DMS153 (cell line): ENCODE measurements at regions not wholly inside any gene's neighbourhood (a gene's known extent, or its start where the extent isn't known, plus 50 kb on each side); places are given as distances from the start of the nearest gene placed in this dataset.

Source experiments
- DNase-seq: peaks from one replicate; lab custom pipeline; 2025; lab: John Stamatoyannopoulos, UW

GRCh38 chr5:89929834-89930233 lies 479.7 kb downstream of the CETN3 start:
- DNase-seq: no peak

GRCh38 chr5:89929173-89929572 lies 480.4 kb downstream of the CETN3 start:
- no peak for DNase-seq

GRCh38 chr5:89922161-89922560 lies 487.4 kb downstream of the CETN3 start:
- DNase-seq: no peak

- DNase-seq: no peak
These were observed 492.4 kb downstream of the CETN3 start for GRCh38 chr5:89917112-89917511.

DNA sequence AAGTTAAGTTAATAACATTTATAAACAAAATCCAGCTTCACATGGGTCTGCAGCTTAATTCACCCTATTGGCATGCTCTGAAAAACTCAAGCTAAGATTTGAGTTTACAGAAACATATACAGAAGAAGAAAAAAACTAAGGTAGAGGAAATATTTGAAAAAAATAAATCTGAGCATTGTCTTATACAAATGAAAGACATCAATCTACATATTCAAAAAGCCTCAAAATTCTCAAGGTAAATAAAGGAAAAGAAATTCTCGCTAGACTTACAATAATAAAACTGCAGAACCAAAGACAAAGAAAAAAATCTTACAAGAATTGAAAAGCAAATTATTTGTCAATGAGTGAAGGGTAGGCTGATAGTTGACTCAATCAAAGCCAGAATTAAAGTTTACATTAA lies 493.4 kb downstream of the CETN3 start:
- DNase-seq: no peak

- no peak for DNase-seq
These were observed 500.7 kb downstream of the CETN3 start for GRCh38 chr5:89908876-89909275.

GRCh38 chr5:89904442-89904841 lies 505.1 kb downstream of the CETN3 start:
- DNase-seq: no peak

GRCh38 chr5:89901983-89902382 lies 507.6 kb downstream of the CETN3 start:
- no peak for DNase-seq

GRCh38 chr5:89901346-89901745 lies 508.2 kb downstream of the CETN3 start:
- DNase-seq: no peak

- no peak for DNase-seq
These were observed 509.2 kb downstream of the CETN3 start for GRCh38 chr5:89900346-89900745.

DNA sequence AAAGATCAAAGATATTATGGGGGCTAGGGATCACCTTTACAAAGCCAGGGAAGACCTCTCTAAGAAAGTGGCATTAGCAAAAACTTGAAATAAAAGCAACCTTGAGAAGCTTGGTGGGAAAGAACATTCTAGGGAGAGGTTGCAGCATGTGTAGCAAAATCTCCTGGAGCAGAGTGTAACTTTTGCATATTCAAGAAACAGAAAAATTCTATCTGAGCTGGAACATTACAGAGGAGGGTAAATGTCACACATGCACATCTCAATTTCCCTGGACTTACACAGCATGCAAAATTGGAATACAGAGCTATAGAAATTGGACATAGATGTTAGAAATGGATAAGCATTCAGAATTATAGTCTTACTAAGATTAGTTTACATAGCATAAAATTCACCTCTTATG lies 510.0 kb downstream of the CETN3 start:
- no peak for DNase-seq

GRCh38 chr5:89893546-89893945 lies 516.0 kb downstream of the CETN3 start:
- DNase-seq: no peak

DNA sequence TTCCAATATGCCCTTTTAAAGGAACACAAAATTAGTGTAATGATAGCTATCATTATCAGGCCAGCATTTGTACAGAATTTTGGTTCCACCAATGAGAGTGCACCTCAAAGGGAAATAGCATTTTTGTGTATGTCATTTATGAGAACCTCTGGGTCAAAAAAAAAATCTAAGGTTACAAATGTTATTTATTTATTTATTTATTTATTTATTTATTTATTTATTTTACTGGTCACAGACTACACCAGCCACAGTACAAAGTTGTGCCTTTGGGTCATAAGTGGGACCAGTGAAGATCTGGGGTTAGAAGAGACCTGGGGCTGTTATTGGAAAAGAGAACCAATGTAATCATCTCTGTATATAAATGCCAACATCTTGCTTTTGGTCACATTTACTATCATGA lies 523.9 kb downstream of the CETN3 start:
- no peak for DNase-seq

DNA sequence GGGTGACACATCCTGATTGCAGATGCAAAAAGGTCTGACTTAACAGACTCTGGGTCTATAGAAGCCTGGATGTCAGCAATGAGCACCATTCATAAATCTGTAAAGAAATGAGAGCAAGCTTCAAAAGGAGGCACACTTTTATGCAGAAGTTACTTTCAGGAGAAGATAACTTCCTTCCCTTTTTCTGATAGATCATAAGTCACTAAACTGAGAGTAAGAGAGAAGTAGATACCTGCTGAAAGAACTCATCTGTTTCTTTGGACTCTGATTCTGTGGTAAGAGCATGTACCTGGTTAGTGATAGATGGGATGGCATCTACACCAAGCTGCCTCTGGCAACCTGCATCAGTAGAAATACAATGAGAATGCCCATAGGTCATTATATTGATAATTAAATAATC lies 525.6 kb downstream of the CETN3 start:
- no peak for DNase-seq

GRCh38 chr5:89878140-89879132 lies 531.1 kb downstream of the CETN3 start:
- no peak for DNase-seq

GRCh38 chr5:89871906-89872305 lies 537.6 kb downstream of the CETN3 start:
- no peak for DNase-seq

GRCh38 chr5:89869346-89869745 lies 540.2 kb downstream of the CETN3 start:
- no peak for DNase-seq

DNA sequence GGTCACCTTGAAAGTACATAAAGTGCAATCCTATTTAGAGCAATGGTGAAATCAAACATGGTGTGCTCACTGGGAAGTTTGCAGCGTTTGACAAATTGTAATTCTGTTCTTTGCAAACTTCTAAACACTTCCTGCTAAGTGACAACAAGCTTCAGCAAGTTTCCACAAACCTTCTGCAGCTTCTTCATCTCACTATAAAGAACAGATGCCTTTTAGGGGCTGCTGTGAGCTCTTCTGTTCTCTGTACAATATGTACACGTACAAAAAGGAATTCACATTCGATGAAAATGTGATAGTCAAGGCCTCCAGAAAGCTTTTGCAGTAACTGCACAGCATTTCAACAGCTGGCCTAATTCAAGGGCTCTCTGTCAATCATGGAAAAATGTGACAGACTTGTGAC lies 543.1 kb downstream of the CETN3 start:
- no peak for DNase-seq

DNA sequence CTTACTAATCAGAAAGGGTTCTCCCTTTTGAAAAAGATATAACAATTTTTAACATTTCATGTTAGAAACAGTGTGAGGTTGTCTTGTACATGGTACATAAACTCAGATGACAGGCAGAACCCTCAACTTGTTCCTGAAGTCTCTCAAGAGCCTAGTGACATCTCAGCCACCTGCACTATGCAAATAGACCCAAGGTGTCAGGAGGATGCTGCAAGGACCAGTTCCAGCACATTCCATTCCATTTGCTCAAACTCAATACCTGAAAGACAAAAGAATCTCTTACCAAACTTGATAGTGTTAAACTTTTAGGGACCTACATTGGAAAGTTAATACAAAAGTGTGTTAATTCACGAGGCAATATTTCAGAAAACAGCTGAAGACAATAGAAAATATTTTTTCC lies 544.6 kb downstream of the CETN3 start:
- no peak for DNase-seq

- no peak for DNase-seq
These were observed 551.8 kb downstream of the CETN3 start for GRCh38 chr5:89857790-89858189.

- DNase-seq: no peak
These were observed 554.1 kb downstream of the CETN3 start for GRCh38 chr5:89855417-89855816.

GRCh38 chr5:89851911-89852310 lies 557.6 kb downstream of the CETN3 start:
- no peak for DNase-seq

DNA sequence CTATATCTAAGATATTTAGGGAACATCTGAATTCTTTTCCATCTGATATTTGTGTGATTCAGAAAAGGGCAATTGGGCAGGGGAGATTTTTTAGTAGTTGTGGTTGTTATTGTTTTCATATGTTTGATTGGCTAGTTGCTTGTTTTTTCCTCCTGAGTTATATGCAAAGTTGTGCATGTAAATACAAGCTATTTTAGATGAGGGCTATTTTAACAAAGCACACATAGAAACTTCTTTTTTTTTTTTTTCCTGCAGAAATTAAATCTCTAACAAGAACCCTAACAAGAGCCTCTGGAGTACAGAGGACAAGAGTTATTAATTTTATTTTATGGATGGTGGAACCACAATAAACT lies 559.1 kb downstream of the CETN3 start:
- DNase-seq: no peak
